ENCODE measurements at regions not wholly inside any gene's neighbourhood (a gene's known extent, or its start where the extent isn't known, plus 50 kb on each side); places are given as distances from the start of the nearest gene placed in this dataset.

DNA sequence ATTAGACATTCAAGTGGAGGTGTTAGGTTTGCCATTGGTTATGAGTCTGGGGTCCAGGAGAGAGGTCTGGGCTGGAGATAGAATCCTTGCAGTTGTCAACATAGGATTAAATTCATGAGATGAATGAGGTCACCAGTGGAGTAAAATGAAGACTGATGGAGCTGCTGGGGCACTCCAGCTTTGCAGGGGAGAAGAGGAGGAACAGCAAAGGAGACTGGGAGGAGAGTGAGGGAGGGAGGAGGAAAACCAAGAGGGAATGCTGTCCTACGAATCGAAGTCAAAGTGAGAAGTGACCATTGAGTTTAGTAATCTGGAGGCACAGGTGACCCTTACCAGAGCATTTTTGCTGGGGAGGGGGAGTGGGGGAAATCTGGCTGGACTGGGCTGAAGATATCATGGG is 178.2 kb upstream of the NR3C1 start:
- TF ChIP-seq, protein P1, sequence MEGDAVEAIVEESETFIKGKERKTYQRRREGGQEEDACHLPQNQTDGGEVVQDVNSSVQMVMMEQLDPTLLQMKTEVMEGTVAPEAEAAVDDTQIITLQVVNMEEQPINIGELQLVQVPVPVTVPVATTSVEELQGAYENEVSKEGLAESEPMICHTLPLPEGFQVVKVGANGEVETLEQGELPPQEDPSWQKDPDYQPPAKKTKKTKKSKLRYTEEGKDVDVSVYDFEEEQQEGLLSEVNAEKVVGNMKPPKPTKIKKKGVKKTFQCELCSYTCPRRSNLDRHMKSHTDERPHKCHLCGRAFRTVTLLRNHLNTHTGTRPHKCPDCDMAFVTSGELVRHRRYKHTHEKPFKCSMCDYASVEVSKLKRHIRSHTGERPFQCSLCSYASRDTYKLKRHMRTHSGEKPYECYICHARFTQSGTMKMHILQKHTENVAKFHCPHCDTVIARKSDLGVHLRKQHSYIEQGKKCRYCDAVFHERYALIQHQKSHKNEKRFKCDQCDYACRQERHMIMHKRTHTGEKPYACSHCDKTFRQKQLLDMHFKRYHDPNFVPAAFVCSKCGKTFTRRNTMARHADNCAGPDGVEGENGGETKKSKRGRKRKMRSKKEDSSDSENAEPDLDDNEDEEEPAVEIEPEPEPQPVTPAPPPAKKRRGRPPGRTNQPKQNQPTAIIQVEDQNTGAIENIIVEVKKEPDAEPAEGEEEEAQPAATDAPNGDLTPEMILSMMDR (IDR thresholded peaks at IDR 0.05; ENCODE audit: control extremely low read depth, extremely low read depth, low read depth, missing control alignments): no peak
- no peak for DNase-seq (ENCODE audit: extremely low spot score)
- POLR2A ChIA-PET: no interaction called here
- CTCF ChIA-PET: interaction anchor here (1.1 to 3.3 kb wide), 3 partner anchors 9 to 15 kb away, joined by 3 to 23 read pairs (median 10); no protein-coding TSS in a partner anchor

DNA sequence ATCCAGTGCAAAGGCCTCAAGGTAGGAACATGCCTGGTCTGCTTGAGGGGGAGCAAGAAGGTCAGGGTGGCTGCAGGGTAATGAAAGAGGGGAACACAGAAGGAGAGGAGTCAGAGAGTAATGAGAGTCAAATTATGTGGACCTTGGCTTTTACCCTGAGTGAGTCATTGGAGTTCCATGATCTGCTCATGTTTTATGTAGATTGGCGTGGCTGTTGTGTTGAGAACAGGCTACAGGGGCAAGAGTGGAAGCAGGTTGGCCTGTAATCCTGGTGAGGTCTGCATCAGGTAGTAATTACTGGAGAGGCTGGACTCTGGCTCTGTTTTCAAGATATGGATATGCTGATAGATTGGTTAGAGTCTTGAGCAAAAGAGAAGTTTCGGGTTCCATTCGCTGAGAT is 177.7 kb upstream of the NR3C1 start:
- ChIA-PET POLR2A (no interaction called here), CTCF (interaction anchor here (3.1 kb wide), 1 partner anchor 12 kb away, joined by 23 read pairs; no protein-coding TSS in a partner anchor)
- no peak for DNase-seq (ENCODE audit: extremely low spot score)
- TF ChIP-seq, protein P1 (IDR thresholded peaks at IDR 0.05; ENCODE audit: control extremely low read depth, extremely low read depth, low read depth, missing control alignments): no peak

DNA sequence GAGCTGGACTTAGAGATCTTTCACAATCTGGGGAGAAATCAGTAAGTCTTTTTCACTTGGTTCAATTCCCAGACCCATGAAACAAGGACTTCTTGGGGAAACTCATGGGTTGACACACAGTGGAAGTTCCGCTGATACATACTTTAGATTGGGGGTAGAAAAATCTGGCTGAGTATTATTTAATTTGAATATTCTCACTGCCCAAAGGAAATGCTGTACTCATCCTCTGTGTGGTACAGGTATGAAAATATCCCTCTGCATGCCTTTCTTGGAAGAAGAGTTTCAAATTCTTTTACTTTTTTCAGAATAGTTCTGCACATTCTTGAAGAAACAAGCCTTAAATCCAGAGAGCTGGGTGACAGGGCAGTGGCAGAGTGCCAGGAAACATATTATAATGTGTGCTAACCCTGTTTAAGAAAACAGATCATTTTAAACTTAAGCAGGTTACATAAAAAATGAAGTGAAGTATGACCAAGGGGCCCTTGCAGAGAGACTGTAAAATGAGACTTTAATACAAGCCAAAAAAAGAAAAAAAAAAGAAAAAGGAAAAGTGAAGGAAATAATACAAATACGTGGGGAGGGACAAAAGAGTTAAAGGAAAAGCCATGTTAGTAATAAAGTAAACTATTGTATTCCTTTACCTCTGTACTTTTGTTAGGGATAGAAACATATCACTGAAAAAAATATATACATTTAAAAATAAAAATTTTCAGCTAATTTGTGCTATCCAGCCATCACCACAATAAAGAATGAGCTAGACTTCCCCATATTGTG is 173.4 kb upstream of the NR3C1 start:
- TF ChIP-seq, protein P1 (IDR thresholded peaks at IDR 0.05; ENCODE audit: control extremely low read depth, extremely low read depth, low read depth, missing control alignments): no peak
- ChIA-PET CTCF (interaction anchor here (0.9 to 1.3 kb wide), 2 partner anchors 10 to 12 kb away, joined by 3 to 4 read pairs; no protein-coding TSS in a partner anchor), POLR2A (no interaction called here)
- no peak for DNase-seq (ENCODE audit: extremely low spot score)

DNA sequence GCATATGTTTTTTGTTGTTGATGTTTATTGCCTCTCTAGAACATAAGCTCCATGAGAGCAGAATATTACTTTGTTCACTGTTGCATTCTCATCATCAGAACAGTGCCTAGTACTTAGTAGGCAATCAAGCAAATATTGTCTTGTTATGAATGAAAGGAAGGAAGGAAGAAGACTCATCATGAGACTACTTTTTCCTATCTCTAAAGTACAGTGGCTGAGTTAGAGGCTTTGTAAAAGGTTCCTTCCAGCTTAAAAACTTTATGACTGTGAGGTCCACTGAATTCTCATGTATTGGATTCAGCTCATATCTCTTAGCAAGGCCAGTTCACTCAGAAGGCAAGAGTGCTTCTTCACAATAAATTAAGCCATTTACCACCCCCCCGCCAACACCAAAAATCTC is 171.8 kb upstream of the NR3C1 start:
- ChIA-PET POLR2A (no interaction called here), CTCF (interaction anchor here (2.5 kb wide), 1 partner anchor 12 kb away, joined by 7 read pairs; no protein-coding TSS in a partner anchor)
- TF ChIP-seq, protein P1 (IDR thresholded peaks at IDR 0.05; ENCODE audit: control extremely low read depth, extremely low read depth, low read depth, missing control alignments): no peak
- no peak for DNase-seq (ENCODE audit: extremely low spot score)

DNA sequence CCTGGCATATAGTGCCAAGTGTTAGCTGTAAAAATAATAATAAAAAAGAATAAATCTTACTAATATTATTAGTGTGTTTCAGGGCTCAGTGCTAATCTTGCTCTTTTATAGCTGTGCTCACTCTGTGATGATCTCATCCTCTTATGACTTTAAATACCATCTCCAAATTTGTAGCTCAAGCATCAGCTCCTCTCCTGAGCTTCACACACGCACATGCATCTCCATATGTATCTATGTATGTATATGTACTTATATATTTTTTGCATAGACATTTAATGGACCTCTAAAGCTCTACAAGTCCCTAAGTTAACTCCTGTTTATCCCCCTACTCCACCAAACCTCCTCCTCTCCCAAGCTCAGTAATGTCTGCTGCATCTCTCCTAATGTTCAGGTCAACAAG is 170.8 kb upstream of the NR3C1 start:
- DNase-seq (ENCODE audit: extremely low spot score): no peak
- POLR2A ChIA-PET: no interaction called here
- CTCF ChIA-PET: interaction anchor here (0.7 to 2.6 kb wide), 5 partner anchors 13 to 107 kb away, joined by 3 to 7 read pairs (median 4); no protein-coding TSS in a partner anchor
- TF ChIP-seq, protein P1 (IDR thresholded peaks at IDR 0.05; ENCODE audit: control extremely low read depth, extremely low read depth, low read depth, missing control alignments): no peak

DNA sequence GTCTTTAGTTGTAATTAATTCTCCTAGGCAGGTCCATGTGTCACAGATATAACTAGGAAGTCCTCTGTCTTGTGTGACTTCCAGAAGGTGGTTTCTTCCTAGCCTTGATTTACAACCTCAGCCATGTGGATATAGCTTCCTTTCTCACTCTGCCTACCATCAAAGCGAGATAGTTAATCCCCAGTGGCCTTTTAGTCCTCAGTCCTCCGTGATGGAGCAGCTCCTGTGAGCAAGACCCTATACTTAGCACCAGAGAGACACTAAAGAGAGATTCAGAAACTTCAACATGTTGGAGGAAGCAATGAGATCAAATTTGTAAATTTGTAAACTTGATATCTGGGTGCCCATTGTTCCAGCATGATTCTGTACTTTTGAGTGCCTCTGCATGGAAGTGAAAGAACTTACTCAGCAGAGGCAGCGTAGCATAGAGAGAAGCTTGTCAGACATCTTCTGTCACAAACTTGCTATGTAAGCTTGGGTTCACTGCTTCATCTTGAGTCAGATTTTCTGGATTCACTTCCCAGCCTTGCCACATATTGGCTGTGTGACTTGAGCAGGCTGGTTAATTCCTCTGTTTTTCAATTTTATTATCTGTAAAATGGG is 170.2 kb upstream of the NR3C1 start:
- ChIA-PET POLR2A (no interaction called here), CTCF (interaction anchor here (0.7 to 2.6 kb wide), 6 partner anchors 8 to 31 kb away, joined by 3 to 6 read pairs (median 4); no protein-coding TSS in a partner anchor)
- TF ChIP-seq, protein P1 (IDR thresholded peaks at IDR 0.05; ENCODE audit: control extremely low read depth, extremely low read depth, low read depth, missing control alignments): no peak
- no peak for DNase-seq (ENCODE audit: extremely low spot score)
